Effector memory CD4-positive, alpha-beta T cell (primary cell): ENCODE measurements at regions not wholly inside any gene's neighbourhood (a gene's known extent, or its start where the extent isn't known, plus 50 kb on each side); places are given as distances from the start of the nearest gene placed in this dataset.

Source experiments
- DNase-seq, 3 donors: peaks; one replicate each; pipeline ENCODE4 v3.0.0-alpha.2; 2020
- H3K27ac ChIP-seq: 2 replicates; pipeline ENCODE4 v1.7.0; 2013; ENCODE audit warnings: mild to moderate bottlenecking, low read length, moderate library complexity; ENCODE audit not compliant: insufficient read depth, poor library complexity, severe bottlenecking
- H3K27me3 ChIP-seq: replicated peaks from 2 replicates; pipeline ENCODE4 v1.7.0; 2013; ENCODE audit warnings: mild to moderate bottlenecking, low read length; ENCODE audit not compliant: insufficient read depth, control insufficient read depth, poor library complexity, severe bottlenecking
- H3K36me3 ChIP-seq: 2 replicates; pipeline ENCODE4 v1.7.0; 2013; ENCODE audit warnings: mild to moderate bottlenecking, low read length, moderate library complexity; ENCODE audit not compliant: control insufficient read depth, insufficient read depth
- H3K4me1 ChIP-seq: 2 replicates; pipeline ENCODE4 v1.7.0; 2013; ENCODE audit warnings: low read length, mild to moderate bottlenecking; ENCODE audit not compliant: control insufficient read depth, insufficient read depth, poor library complexity, severe bottlenecking
- H3K4me3 ChIP-seq: 2 replicates; pipeline ENCODE4 v1.7.0; 2013; ENCODE audit warnings: low read length, low read depth, mild to moderate bottlenecking; ENCODE audit not compliant: insufficient read depth, poor library complexity, severe bottlenecking
- H3K9me3 ChIP-seq: 2 replicates; pipeline ENCODE4 v1.7.0; 2013; ENCODE audit warnings: mild to moderate bottlenecking, low read length, moderate library complexity; ENCODE audit not compliant: control insufficient read depth

- Histone ChIP-seq H3K4me3 (no peak overlapping the region), H3K9me3 (no peaks in the 10 kb centered on the region), H3K27ac (no peak overlapping the region), H3K4me1 (no peaks in the 10 kb centered on the region), H3K27me3 (peaks cover 4% of the 10 kb centered on the region), H3K36me3 (no peaks in the 10 kb centered on the region)
- DNase-seq: no peak
Measured at GRCh38 chr17:45705123-45706009, 78.8 kb upstream of the CRHR1 start.

- H3K27me3 ChIP-seq: peaks cover 4% of the 10 kb centered on the region
- H3K4me3 ChIP-seq: no peak overlapping the region
- no peaks in the 10 kb centered on the region for H3K36me3 ChIP-seq
- no peaks in the 10 kb centered on the region for H3K4me1 ChIP-seq
- no peak for DNase-seq
- H3K9me3 ChIP-seq: no peaks in the 10 kb centered on the region
- H3K27ac ChIP-seq: no peak overlapping the region
Measured at GRCh38 chr17:45706033-45706432, 78.1 kb upstream of the CRHR1 start.

GRCh38 chr17:45708707-45709290 lies 75.3 kb upstream of the CRHR1 start:
- H3K4me3 ChIP-seq: no peak overlapping the region
- no peaks in the 10 kb centered on the region for H3K9me3 ChIP-seq
- no peak for DNase-seq
- no peak overlapping the region for H3K27ac ChIP-seq
- H3K36me3 ChIP-seq: no peaks in the 10 kb centered on the region
- no peaks in the 10 kb centered on the region for H3K4me1 ChIP-seq
- H3K27me3 ChIP-seq: no peaks in the 10 kb centered on the region

- Histone ChIP-seq H3K4me1 (no peaks in the 10 kb centered on the region), H3K4me3 (no peak overlapping the region), H3K36me3 (no peaks in the 10 kb centered on the region), H3K27me3 (no peaks in the 10 kb centered on the region), H3K9me3 (no peaks in the 10 kb centered on the region), H3K27ac (no peak overlapping the region)
- no peak for DNase-seq
Measured at GRCh38 chr17:45709728-45710288, 74.3 kb upstream of the CRHR1 start.

GRCh38 chr17:45715787-45716186 lies 68.3 kb upstream of the CRHR1 start:
- H3K27me3 ChIP-seq: no peaks in the 10 kb centered on the region
- H3K9me3 ChIP-seq: no peaks in the 10 kb centered on the region
- H3K4me3 ChIP-seq: no peak overlapping the region

GRCh38 chr17:45718791-45719190 lies 65.3 kb upstream of the CRHR1 start:
- no peaks in the 10 kb centered on the region for H3K4me1 ChIP-seq
- no peaks in the 10 kb centered on the region for H3K27me3 ChIP-seq
- no peak for DNase-seq
- H3K27ac ChIP-seq: no peak overlapping the region
- H3K36me3 ChIP-seq: no peaks in the 10 kb centered on the region
- H3K4me3 ChIP-seq: no peak overlapping the region
- H3K9me3 ChIP-seq: no peaks in the 10 kb centered on the region

More at GRCh38 chr17:45715787-45716186, 68.3 kb upstream of the CRHR1 start:
- Histone ChIP-seq H3K27ac (no peak overlapping the region), H3K4me1 (no peaks in the 10 kb centered on the region), H3K36me3 (no peaks in the 10 kb centered on the region)
- DNase-seq: no peak

- Histone ChIP-seq H3K4me1 (no peaks in the 10 kb centered on the region), H3K27me3 (no peaks in the 10 kb centered on the region), H3K27ac (no peak overlapping the region), H3K9me3 (no peaks in the 10 kb centered on the region), H3K4me3 (no peak overlapping the region), H3K36me3 (no peaks in the 10 kb centered on the region)
- no peak for DNase-seq
Measured at GRCh38 chr17:45719335-45720071, 64.6 kb upstream of the CRHR1 start.

GRCh38 chr17:45720386-45720785 lies 63.7 kb upstream of the CRHR1 start:
- Histone ChIP-seq H3K36me3 (no peaks in the 10 kb centered on the region), H3K27ac (no peak overlapping the region), H3K27me3 (no peaks in the 10 kb centered on the region), H3K4me3 (no peak overlapping the region), H3K4me1 (no peaks in the 10 kb centered on the region), H3K9me3 (no peaks in the 10 kb centered on the region)
- no peak for DNase-seq

GRCh38 chr17:45722161-45722560 lies 62.0 kb upstream of the CRHR1 start:
- Histone ChIP-seq H3K4me3 (no peak overlapping the region), H3K4me1 (no peaks in the 10 kb centered on the region)
- no peak for DNase-seq

More at GRCh38 chr17:45722161-45722560, 62.0 kb upstream of the CRHR1 start:
- Histone ChIP-seq H3K27ac (no peak overlapping the region), H3K9me3 (no peaks in the 10 kb centered on the region), H3K27me3 (no peaks in the 10 kb centered on the region), H3K36me3 (no peaks in the 10 kb centered on the region)
